Neural crest cell (in vitro differentiated cells): ENCODE measurements at regions not wholly inside any gene's neighbourhood (a gene's known extent, or its start where the extent isn't known, plus 50 kb on each side); places are given as distances from the start of the nearest gene placed in this dataset.
A peak's percentile ranks its signal among the peaks of the same experiment; 100 is the strongest.

Source experiments
- DNase-seq: peaks from one replicate; pipeline ENCODE4 v3.0.0; 2021; ENCODE audit warnings: low read depth, mixed read lengths, low spot score
- H3K27ac Mint-ChIP-seq: one replicate; pipeline ENCODE4 v1.8.0; 2021; ENCODE audit warnings: mild to moderate bottlenecking, mixed read lengths; ENCODE audit not compliant: unreplicated experiment
- H3K27me3 Mint-ChIP-seq: 2 replicates; pipeline ENCODE4 v1.8.0; 2021; ENCODE audit warnings: low read depth, mild to moderate bottlenecking, mixed read lengths
- H3K36me3 Mint-ChIP-seq: 2 replicates; pipeline ENCODE4 v1.8.0; 2021; ENCODE audit warnings: low read depth, mild to moderate bottlenecking, mixed read lengths
- H3K4me1 Mint-ChIP-seq: 2 replicates; pipeline ENCODE4 v1.8.0; 2021; ENCODE audit warnings: mixed read lengths
- H3K4me3 Mint-ChIP-seq: one replicate; pipeline ENCODE4 v1.8.0; 2021; ENCODE audit warnings: mild to moderate bottlenecking, mixed read lengths
- H3K9me3 Mint-ChIP-seq: 2 replicates; pipeline ENCODE4 v1.8.0; 2021; ENCODE audit warnings: mixed read lengths
- CTCF ChIP-seq: fragments of 200-600 bp; sonication (generic); conservative IDR thresholded peaks from 2 replicates; pipeline ENCODE4 v1.5.0; 2021; ENCODE audit warnings: antibody characterized with exemption, mild to moderate bottlenecking

DNA sequence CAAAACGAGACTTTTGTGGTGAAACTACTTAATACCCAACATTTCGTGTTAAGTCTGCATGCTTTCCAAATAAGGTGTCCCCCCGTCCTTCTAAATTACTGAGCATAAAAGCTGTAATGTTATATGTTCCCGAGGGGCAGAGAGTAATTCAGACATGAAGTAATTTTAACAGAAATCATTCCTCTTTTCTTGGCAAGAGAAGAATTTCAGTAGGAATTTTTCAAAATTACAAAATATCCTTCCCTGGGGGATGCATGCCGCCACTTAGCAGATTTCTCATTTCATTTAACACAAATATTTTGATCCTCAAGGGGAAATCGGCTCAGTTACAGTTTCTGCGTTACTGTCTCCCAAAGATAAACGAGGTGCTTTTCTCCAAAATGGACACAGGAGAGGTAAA lies 213.2 kb upstream of the RHOBTB1 start:
- no peak overlapping the region for H3K4me3 Mint-ChIP-seq
- no peak for TF ChIP-seq CTCF
- H3K27ac Mint-ChIP-seq = no peak overlapping the region

GRCh38 chr10:61153771-61154170 lies 209.8 kb upstream of the RHOBTB1 start:
- H3K4me1 Mint-ChIP-seq = no peaks in the 10 kb centered on the region
- TF ChIP-seq CTCF = no peak
- H3K4me3 Mint-ChIP-seq = no peak overlapping the region
- no peaks in the 10 kb centered on the region for H3K36me3 Mint-ChIP-seq
- H3K27ac Mint-ChIP-seq = no peak overlapping the region
- no peak for DNase-seq
- H3K9me3 Mint-ChIP-seq = no peaks in the 10 kb centered on the region
- no peaks in the 10 kb centered on the region for H3K27me3 Mint-ChIP-seq

More for the DNA sequence above, 213.2 kb upstream of the RHOBTB1 start:
- H3K27me3 Mint-ChIP-seq = no peaks in the 10 kb centered on the region
- no peak for DNase-seq
- H3K36me3 Mint-ChIP-seq = no peaks in the 10 kb centered on the region
- H3K9me3 Mint-ChIP-seq = peaks cover 4% of the 10 kb centered on the region
- H3K4me1 Mint-ChIP-seq = no peaks in the 10 kb centered on the region

- H3K9me3 Mint-ChIP-seq = no peaks in the 10 kb centered on the region
Measured at GRCh38 chr10:61151059-61151458, 207.1 kb upstream of the RHOBTB1 start.

DNA sequence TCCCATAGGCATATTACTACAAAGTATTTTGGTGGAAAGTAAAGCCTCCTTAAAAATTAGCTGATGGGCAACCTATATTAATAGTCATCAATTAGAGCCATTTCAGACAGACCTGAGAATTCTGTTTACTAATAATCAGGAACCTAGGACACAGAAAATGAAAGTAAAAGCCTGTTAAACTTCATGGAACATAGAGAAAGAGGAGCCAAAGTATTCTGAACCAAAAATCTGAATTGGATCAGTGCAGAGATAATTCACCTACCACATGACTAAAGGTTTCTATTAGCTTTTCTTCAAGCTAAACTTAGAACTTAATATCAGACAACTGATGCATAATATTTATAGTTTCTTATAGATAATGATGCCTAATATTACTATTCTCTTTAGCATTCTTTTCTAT lies 204.5 kb upstream of the RHOBTB1 start:
- no peak for TF ChIP-seq CTCF
- Mint-ChIP-seq H3K9me3 (peaks cover 2% of the 10 kb centered on the region), H3K27ac (no peak overlapping the region), H3K4me3 (no peak overlapping the region), H3K4me1 (no peaks in the 10 kb centered on the region), H3K36me3 (no peaks in the 10 kb centered on the region), H3K27me3 (peaks cover 3% of the 10 kb centered on the region)
- no peak for DNase-seq

More at GRCh38 chr10:61151059-61151458, 207.1 kb upstream of the RHOBTB1 start:
- H3K27me3 Mint-ChIP-seq = peaks cover 3% of the 10 kb centered on the region
- no peaks in the 10 kb centered on the region for H3K36me3 Mint-ChIP-seq
- no peak for DNase-seq
- H3K4me1 Mint-ChIP-seq = no peaks in the 10 kb centered on the region
- no peak overlapping the region for H3K4me3 Mint-ChIP-seq
- H3K27ac Mint-ChIP-seq = no peak overlapping the region
- TF ChIP-seq CTCF = no peak

DNA sequence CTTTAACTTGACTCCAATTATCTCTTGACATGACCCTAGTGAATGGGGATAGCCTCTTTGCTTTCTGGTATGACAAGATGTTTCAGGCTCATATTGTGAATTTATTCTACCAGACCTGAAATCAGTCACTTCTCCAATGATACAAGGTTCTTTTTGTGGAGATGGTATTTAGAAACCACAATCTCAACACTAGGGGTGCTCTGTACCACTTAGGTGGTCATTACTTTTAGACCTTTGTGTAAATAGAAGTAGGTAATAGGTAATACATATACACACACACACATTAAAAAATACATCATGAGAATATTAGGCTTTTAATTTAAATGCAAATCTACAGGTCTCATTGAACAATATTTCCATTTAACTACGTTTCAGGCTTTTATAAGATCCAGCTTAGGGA lies 199.0 kb upstream of the RHOBTB1 start:
- Mint-ChIP-seq H3K9me3 (peaks cover 2% of the 10 kb centered on the region), H3K27me3 (peaks cover 3% of the 10 kb centered on the region), H3K36me3 (no peaks in the 10 kb centered on the region), H3K4me1 (peaks cover 6% of the 10 kb centered on the region), H3K27ac (no peak overlapping the region), H3K4me3 (no peak overlapping the region)
- peak; percentile 25 for TF ChIP-seq CTCF
- DNase-seq = no peak
